Erythroblast (primary cell): ENCODE measurements at regions not wholly inside any gene's neighbourhood (a gene's known extent, or its start where the extent isn't known, plus 50 kb on each side); places are given as distances from the start of the nearest gene placed in this dataset.

Experiments
- GATA1 ChIP-seq: IDR thresholded peaks from 2 replicates; pipeline ENCODE4 v1.6.1; 2011; ENCODE audit warnings: low read depth, mild to moderate bottlenecking, control low read depth, low read length, moderate library complexity
- POLR2A ChIP-seq: IDR thresholded peaks from 2 replicates; pipeline ENCODE4 v1.6.1; 2011; ENCODE audit warnings: mild to moderate bottlenecking, low read length

GRCh38 chr7:19557726-19558465 lies 150.9 kb downstream of the POLR1F start:
- no peak for TF ChIP-seq POLR2A
- TF ChIP-seq GATA1 = no peak
